ENCODE measurements at regions not wholly inside any gene's neighbourhood (a gene's known extent, or its start where the extent isn't known, plus 50 kb on each side); places are given as distances from the start of the nearest gene placed in this dataset.

DNA sequence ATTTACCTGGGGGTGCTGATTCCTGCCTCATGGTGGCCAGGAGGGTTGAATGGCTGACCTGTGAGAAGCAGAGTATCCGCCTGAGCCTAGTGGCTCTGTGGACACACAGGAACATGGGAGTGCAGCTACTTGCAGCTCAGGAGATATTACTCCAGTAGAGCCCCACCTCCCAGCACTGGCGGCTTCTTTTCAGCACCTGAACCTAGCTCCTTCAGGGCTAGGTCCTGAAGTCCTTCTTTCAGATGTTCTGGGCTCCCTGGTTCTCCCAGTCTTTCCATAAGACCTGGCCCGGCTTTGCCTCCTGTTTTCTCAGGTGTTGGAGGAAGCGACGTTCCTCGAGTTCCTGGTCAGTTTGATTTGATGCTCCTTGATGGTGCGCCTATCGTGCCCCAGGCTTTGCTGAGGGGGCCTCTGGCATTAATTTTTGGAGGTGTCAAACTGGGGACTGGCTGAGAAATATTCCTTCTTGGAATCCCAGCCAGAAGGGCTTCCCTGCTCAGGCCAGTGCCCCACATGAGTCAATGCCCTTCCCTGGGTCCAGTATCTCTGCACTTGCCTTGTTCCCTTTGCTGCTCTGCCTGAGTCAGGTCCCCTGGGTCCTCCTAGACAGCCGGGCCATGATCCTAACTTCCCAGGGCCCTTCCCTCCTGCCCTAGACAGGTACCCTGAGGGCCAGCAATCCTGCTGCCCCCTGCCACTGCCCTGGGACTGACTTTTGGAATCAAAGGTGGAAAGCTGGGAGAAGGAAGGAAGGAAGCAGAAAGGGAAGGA is 110.7 kb upstream of the HAAO start:
- no peak for DNase-seq (ENCODE audit: low spot score)
- ATAC-seq = no peak
- intact Hi-C loops (cut with DNase I) = no loop called here

DNA sequence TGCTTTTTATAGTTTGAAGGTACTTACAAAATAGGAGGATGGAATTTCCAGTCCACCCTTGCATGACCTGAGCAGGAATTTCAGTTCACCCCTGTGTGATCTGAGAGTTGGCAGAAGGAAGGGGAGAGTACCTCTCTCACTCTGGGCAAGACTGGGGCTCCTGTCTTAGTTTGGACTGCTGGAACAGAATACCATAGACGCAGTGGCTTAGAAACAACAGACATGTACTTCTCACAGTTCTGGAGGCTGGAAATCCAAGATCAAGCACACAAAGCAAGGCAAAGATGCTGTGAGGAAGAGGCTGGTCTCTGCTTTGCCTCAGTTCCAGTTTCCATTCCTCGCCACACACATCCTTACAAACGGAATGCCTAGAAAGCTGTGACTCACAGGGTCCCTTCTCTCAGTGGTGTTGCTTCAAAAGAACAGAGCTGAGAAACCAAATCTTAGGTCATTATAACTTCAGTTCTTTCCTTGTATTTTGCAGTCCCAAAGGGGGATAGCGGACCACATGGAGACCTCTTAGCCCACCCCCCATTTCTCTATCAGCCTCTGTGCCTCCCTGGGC is 108.8 kb upstream of the HAAO start:
- DNase-seq (ENCODE audit: low spot score) = no peak
- no peak for ATAC-seq
- intact Hi-C loops (cut with DNase I) = no loop called here

DNA sequence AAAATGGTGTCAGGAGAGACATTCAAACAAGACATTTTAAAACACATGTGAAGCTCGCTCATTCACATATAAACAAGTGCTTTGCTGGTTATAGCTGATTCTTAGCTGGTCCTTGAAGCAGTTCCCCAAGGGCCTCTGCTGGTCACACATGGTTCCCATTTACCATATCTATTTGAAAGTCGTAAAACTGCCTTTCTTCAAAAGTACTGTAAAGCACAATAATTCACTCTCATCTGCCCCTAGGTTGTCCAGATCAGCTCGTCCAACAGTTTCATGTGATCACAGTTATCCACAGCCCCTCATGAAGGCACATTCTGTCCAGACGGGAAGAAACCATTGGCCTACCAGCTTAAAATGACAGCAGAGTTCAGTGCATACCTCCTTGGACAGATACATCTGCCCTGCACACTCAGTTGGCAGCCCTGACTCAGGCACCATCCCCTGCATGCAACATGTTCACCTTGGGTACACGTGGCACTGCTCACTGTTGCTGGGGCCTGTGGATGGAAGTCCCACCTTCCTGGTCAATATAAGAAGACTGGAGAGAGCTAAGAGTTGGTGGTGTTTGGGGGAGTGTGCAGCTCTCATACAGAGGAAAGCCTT is 108.0 kb upstream of the HAAO start:
- ATAC-seq (no peak), DNase-seq (ENCODE audit: low spot score) (no peak)
- intact Hi-C loops (cut with DNase I) = no loop called here

DNA sequence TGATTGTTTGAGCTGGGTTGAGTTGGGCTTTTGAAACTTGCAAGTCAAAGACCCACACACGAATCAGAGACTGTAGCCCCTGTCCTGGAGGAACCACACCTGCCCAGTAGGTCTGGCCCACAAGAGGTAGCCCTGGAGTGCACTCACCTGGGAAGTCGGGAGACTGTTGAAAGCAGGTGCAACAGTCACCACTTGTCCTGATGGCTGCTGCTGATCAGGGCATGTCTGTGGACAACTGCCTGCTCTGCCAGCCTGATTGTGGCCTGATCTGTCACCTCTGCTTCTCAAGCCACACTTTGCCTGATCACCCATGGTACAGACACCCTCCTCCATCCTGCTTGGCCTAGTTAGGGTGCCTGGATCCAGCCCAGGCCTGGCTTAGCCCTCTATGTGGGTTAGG is 105.0 kb upstream of the HAAO start:
- DNase-seq (ENCODE audit: low spot score) (no peak), ATAC-seq (peak; percentile 7)
- intact Hi-C loops (cut with DNase I) = no loop called here

DNA sequence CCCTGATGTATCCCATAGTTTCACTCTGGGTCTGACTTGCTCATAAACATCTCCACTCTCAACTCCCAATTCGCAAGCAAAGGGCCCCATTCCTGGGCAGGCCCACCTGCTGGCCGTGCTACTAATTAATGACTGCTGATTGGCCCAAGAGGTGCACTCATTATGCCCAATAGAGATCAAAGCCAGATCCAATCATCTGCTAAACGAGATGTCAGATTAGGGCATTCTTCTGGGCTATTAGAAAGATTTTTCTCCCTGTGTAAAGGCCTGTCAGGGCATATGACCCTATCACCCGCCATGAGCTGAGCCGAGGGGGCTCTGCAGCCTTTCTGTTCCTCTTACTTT is 103.4 kb upstream of the HAAO start:
- intact Hi-C loops (cut with DNase I) = no loop called here
- DNase-seq (ENCODE audit: low spot score) (no peak), ATAC-seq (no peak)

DNA sequence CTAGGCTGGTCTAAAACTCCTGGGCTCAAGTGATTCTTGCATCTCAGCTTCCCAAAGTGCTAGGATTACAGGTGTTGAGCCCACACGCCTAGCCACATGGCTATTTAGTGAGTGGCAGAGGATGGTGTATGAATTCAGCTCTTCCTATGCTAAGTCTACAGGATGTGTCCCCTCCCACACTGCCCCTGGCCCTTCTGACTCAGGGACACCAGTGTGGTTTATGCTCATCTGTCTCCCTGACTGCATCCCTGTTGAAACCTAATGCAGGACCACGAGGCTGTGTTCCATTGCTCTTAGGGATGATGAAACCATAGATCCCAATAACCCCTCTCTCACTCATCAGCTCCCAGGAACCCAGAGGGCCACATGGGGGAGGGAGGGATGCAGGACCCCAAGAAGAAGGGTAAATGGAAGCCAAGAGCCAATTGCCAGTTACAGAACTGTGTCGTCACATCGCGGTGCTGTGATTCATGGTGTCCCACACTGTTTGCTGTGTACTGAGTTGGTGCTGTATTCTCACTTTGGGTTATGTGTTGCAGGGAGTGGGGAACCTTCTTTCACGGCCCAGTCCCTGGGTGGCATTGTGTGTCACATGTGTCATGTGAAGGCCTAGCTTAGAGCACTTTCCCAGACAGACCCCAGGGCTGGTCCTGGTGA is 102.9 kb upstream of the HAAO start:
- no peak for DNase-seq (ENCODE audit: low spot score)
- intact Hi-C loops (cut with DNase I) = no loop called here

DNA sequence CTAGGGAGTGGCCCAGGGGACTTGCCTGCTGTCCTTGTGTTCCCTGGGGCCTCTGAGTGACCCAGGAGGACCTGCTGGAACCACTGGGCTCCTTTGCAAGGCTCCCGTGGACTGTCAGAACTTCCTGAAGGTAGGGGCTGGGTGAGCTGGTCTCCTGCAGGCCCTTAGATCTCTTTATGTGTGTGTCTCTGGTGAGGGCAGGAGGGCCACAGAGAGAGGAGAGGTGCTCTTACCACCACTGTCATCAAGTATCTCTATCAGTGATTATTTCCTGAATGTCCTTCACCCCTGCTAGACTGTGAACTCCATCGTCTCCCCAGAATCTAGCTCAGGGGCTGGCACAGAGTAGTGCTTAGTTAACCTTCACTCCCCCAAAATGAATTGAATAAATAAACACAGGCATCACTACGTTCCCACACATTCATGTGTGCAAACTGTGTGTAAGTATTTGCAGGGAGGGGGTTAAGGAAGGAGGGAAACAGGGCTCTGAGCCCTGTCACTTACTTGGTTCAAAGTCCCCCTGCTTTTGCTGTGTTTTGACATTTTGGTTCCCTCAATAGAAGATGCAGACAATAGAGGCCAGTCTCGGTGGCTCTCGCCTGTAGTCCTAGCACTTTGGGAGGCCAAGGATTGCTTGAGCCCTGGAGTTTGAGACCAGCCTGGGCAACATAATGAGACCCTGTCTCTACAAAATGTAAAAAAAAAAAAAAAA is 100.8 kb upstream of the HAAO start:
- intact Hi-C loops (cut with DNase I) = no loop called here
- no peak for DNase-seq (ENCODE audit: low spot score)
- no peak for ATAC-seq

More for the DNA sequence above, 102.9 kb upstream of the HAAO start:
- ATAC-seq = no peak

DNA sequence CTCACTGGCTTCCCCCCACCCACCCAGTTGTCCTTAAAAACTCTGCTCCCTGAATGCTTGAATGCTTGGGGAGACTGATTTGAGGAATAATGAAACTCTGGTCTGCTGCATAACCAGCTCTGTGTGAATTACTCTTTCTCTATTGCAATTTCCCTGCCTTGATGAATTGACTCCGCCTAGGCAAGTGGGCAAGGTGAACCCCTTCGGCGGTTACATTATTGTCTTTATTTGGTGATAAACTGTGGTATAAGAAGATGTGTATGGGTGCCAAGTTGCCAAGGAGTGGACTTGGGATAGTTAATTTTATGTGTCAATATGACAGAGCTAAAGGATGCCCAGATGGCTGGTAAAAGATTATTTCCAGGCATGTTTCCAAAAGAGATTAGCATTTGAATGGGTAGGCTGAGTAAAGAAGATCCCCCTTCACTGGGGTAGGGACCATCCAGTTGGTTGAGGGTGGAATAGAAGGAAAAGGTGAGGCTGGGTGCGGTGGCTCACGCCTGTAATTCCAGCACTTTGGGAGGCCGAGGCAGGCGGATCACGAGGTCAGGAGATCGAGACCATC is 98.5 kb upstream of the HAAO start:
- ATAC-seq (no peak), DNase-seq (ENCODE audit: low spot score) (no peak)
- intact Hi-C loops (cut with DNase I) = no loop called here

DNA sequence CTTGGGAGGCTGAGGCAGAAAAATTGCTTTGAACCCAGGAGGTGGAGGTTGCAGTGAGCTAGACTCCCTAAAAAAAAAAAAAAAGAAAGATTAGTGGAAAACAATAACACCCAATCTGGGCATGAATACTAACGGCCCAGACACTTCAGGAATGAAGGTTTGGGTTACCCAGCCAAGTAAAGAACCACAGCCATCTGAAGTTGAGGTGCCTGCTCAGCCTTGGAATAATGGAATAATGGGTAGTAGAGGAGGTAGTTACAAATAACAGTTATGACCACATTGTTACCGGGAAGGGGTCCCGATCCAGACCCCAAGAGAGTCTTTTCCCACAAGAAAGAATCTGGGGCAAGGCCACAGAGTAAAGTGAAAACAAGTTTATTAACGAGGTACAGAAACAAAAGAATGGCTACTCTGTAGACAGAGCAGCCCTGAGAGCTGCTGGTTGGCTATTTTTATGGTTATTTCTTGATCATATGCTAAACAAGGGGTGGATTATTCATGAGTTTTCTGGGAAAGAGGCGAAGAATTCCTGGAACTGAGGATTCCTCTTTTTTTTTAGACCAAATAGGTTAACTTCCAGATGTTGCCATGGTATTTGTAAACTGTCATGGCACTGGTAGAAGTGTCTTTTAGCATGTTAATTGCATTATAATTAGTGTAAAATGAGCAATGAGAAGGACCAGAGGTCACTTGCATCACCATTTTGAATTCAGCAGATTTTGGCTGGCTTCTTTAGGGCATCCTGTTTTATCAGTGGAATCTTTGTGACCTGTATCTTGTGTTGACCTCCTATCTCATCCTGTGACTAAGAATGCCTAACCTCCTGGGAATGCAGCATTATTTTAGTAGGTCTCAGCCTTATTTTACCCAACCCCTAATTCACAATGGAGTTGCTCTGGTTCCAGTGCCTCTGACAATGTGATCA is 96.2 kb upstream of the HAAO start:
- intact Hi-C loops (cut with DNase I) = loop anchor here (5.0 kb wide), 1 partner anchor 976 kb away; no protein-coding TSS in a partner anchor
- DNase-seq (ENCODE audit: low spot score) = no peak
- ATAC-seq = no peak

DNA sequence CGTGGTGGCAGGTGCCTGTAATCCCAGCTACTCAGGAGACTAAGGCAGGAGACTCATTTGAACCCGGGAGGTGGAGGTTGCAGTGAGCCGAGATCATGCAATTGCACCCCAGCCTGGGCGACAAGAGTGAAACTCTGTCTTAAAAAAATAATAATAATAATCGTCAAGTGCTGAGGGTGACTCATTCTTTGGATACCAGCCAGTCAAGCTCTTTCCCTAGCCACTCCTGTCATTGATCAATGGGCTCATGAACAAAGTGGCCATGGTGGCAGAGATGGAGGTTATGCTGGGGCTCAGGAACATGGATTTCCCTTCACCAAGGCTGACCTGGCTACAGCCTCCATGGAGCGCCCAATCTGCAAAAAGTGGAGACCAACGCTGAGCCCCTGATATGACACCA is 94.5 kb upstream of the HAAO start:
- intact Hi-C loops (cut with DNase I) = loop anchor here (5.0 kb wide), 1 partner anchor 975 kb away; no protein-coding TSS in a partner anchor
- ATAC-seq (no peak), DNase-seq (ENCODE audit: low spot score) (no peak)

DNA sequence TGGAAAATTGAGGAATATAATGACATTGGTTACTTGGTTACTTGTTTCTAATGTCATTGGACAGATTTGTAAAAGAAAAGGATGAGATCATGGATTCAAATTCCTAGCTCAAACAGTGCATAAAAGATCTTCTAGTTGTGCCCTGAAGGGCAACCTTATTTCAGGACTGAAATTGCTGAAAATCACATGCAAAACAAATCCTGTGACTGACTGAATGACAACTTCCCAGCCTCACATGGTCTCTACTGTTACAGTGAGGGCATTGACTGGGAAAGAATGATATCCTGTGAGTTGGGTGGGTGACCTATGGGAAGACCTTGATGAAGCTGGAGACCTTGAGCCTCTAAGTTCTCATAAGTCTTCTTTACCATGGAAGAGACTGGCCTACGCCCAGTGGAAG is 90.4 kb upstream of the HAAO start:
- ATAC-seq = no peak

DNA sequence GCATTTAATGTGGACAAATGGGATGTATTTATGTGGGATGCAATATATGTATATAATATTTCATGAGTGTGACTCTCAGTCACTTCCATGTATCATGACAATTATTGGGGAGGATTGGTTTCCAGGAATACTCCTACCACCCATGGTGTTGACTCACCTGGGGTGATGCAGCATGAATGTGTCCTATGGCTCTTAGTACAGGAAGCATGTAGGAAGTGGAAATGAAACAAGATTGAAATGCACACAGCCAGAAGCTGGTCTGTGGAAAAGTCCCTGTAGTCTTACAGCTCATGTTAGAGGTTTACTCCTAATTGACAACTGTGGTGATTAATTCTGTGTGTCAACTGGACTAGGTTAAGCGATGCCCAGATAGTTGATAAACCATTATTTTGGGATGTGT is 89.3 kb upstream of the HAAO start:
- intact Hi-C loops (cut with DNase I) = no loop called here
- ATAC-seq (no peak), DNase-seq (ENCODE audit: low spot score) (no peak)

More for the DNA sequence above, 90.4 kb upstream of the HAAO start:
- DNase-seq (ENCODE audit: low spot score) = no peak
- intact Hi-C loops (cut with DNase I) = no loop called here

DNA sequence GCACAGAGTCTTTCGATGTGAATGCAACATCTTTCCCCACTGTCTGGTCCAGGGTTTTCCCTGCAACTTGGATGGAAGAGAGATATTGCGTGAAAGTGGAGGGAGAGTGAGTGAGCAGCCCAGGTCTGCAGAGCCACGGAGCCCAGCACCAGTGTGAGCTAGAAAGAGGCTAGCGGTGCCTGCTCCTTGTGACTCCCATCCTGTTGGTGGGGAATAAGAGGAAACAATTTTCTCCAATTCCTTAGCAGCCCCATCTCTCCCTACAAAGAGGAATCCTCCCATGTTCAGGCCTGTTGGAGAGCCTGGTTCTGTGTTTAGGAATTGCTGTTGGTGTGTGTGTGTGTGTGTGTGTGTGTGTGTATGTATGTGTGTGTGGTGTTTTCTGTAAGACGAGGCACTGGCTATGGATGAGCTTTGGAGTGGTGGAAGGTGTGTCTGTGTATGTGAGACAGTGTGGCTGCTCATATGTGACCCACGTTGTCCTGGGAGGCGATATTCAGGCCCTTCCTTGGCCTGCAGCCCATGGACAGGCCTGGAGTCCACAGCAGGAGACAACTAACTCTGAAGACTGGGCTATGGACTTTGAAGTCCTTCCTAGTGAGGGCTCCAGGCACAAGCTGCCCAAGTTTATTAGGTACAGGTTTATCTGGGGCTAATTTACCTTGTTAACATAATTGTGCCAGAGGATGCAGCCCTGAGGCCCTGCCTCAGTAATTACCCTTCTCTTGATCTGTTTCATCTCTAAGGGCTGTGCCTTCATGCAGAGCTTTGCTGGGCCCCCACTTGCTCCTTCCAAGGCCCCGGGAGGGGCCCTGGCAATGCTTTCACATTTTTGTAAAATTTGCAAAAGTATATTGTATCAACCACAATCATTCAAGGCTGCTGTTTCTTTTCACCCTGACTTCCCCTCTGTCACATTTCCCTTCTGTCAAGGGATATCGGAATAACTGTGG is 88.6 kb upstream of the HAAO start:
- no peak for DNase-seq (ENCODE audit: low spot score)
- intact Hi-C loops (cut with DNase I) = no loop called here
- peak; percentile 14 for ATAC-seq

DNA sequence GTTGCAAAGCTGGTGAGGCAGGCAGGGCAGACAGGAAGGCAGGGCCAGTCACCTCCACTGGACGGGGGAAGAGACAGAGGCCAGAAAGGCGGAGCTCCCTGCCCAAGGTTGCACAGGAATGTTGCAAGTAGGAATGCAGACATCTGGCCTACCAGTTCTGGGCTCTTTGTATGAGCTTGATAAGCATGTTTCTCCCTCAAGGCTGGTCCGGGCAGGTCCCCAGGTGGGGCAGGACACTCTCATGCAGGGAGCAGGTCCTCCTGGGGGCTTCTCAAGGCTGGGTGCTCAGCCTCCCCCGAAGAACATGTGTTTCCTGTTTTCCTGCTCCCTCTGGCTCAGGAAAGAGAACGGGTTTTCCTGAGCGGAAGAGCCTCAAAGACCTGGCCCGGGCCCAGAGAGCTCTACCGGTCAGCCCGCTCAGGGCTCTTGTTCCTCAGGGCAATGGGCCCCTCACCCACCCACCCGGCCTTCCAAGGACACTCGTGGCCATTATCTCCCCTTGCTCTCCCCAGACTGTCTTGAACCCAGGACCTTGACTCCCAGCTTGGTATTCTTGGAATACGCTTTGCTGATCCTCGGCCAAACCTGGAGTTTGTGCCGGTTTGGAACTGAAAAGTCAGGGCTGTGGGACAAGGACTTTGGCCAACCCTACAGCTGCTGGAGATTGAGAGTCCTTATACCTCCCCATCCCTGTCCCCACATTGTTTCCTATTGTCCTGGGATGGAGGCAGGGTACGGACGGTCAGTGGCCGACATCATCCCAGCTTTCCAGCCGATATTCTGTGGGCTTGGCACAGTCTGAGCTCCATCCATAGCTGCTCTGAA is 87.7 kb upstream of the HAAO start:
- ATAC-seq (peak; percentile 11), DNase-seq (ENCODE audit: low spot score) (no peak)
- intact Hi-C loops (cut with DNase I) = no loop called here

DNA sequence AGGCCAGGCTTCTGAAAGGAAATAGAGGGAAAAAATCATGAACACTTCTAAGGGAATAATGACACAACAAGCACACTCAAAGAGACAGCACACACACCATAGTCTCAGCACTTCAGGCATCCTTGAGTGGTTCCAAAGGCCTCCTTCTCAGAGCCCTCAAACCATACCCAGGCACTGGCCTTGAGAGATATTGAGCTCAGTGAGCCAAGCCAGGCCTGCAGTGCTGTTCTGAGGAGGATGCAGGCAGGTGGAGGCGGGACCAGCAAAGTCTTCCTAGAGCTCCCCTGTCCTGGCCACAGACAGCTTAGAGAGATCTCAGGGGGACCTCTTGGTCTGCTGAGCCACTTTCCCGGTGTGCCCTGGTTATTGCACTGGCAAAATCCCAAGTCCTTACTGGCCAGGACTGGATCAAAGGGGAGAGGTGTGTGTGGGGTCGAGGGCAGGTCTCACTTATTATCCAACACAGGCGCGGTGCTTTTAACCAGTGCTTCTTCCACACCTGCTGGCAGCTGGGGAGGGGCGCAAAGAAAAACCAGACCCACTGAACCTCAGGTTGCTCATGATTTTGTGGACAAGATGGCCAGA is 86.8 kb upstream of the HAAO start:
- no peak for DNase-seq (ENCODE audit: low spot score)
- no peak for ATAC-seq
- intact Hi-C loops (cut with DNase I) = no loop called here

DNA sequence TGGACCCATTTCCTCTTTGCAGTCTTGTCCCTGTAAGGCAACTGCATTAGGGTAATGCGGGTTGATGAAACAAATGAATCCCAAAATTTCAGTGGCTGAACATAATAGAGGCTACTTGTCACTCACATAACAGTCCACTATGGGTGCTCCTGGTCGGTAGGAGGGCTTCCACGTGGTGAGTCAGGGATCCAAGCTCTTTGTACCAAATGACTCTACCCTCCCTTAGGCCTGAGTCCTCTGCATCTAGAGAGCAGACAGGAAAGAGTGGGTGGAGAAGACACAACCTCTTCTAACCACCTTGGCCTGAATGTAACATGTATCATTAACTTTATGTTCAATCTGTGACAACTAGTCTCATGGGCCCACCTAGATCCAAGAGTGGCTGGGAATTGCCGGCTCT is 86.2 kb upstream of the HAAO start:
- no peak for ATAC-seq
- DNase-seq (ENCODE audit: low spot score) = no peak

More for the DNA sequence above, 86.2 kb upstream of the HAAO start:
- intact Hi-C loops (cut with DNase I) = no loop called here
